SK-N-MC (cell line): ENCODE measurements at regions not wholly inside any gene's neighbourhood (a gene's known extent, or its start where the extent isn't known, plus 50 kb on each side); places are given as distances from the start of the nearest gene placed in this dataset.

Experiments used
- EZH2 ChIP-seq: fragments of 200-600 bp; sonication (generic); IDR thresholded peaks from one replicate; pipeline ENCODE4 v1.6.1; 2017; ENCODE audit warnings: antibody characterized with exemption
- POLR2AphosphoS5 ChIP-seq: IDR thresholded peaks from 2 replicates; pipeline ENCODE4 v1.6.1; 2012; ENCODE audit warnings: mild to moderate bottlenecking, low read depth, low read length, borderline replicate concordance

DNA sequence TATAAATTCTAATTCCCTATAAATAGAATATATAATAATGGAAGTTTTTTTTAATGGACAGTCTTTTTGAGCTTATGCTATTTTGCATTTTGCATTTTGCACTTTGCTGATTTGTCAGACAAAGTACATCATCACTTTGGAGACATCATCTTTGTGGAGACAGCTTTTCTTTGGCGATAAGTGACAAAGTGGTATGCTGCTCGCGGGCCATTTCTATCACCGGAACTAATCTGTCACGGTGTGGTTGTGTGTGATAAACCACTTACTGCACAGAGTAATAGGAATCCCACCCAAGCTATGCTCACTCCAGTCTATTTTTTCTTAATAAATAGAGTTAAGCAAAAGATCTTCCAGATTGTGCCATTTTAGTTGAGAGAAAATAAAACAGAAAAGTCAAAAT lies 133.1 kb downstream of the MACIR start:
- TF ChIP-seq EZH2 (no peak), POLR2AphosphoS5 (no peak)
